Mammary epithelial cell (primary cell): ENCODE measurements at regions not wholly inside any gene's neighbourhood (a gene's known extent, or its start where the extent isn't known, plus 50 kb on each side); places are given as distances from the start of the nearest gene placed in this dataset.

Experiments
- CTCF ChIP-seq, 2 donors: IDR thresholded peaks in 1 of 2; conservative IDR thresholded peaks in 1 of 2; 2 replicates each; pipeline ENCODE4 v1.5.1; 2011 to 2012; ENCODE audit warnings: inconsistent platforms in 2 of 2, low read length in 2 of 2, mild to moderate bottlenecking in 2 of 2, control low read depth in 1 of 2, low read depth in 1 of 2; ENCODE audit not compliant: insufficient read depth in 1 of 2; ENCODE audit errors: extremely low read depth in 1 of 2
- EZH2 ChIP-seq: IDR thresholded peaks from 2 replicates; pipeline ENCODE4 v1.6.1; 2012; ENCODE audit warnings: low read length, inconsistent platforms, borderline replicate concordance

DNA sequence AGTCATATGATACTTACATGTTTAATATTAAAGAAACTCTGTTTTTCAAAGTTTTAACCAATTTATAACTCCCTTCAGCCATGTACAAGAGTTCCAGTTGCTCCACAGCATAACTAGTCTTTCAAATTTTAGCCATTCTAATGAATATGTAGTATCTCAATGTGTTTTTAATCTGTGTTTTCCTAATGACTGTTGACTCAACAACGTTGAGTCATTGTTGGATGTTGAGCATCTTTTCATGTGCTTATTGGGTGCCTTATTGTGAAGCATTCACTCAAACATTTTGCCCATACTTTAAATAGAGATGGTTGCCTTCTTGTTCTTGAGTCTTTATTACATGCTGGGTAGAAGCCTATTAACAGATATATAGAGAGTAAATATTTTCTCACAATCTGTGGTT, 240.2 kb upstream of the LYPLAL1 start:
- TF ChIP-seq CTCF (conservative IDR thresholded peaks at IDR 0.05 in 1 of 2, IDR thresholded peaks at IDR 0.05 in 1 of 2; ENCODE audit: extremely low read depth in 1 of 2, insufficient read depth in 1 of 2, low read depth in 1 of 2, low read length in 2 of 2), result no peak
- TF ChIP-seq EZH2, result no peak
